ENCODE measurements at regions not wholly inside any gene's neighbourhood (a gene's known extent, or its start where the extent isn't known, plus 50 kb on each side); places are given as distances from the start of the nearest gene placed in this dataset.

GRCh38 chrX:34426334-34426733, 230.8 kb downstream of the TMEM47 start:
- TF ChIP-seq CTCF (IDR thresholded peaks at IDR 0.05; ENCODE audit: borderline replicate concordance, extremely low read depth, low read length, poor library complexity, severe bottlenecking) (no peak), EZH2 (IDR thresholded peaks at IDR 0.05; ENCODE audit: borderline replicate concordance, low read depth, low read length, severe bottlenecking) (no peak)

Data from DND-41 (cell line).